PC-9 (cell line): ENCODE measurements at regions not wholly inside any gene's neighbourhood (a gene's known extent, or its start where the extent isn't known, plus 50 kb on each side); places are given as distances from the start of the nearest gene placed in this dataset.

Source experiments
- CTCF ChIP-seq: fragments of 200-600 bp; sonication (generic); conservative IDR thresholded peaks from 2 replicates; pipeline ENCODE4 v1.6.1; 2017; ENCODE audit warnings: mixed run types, antibody characterized with exemption, mild to moderate bottlenecking, moderate library complexity
- EZH2 ChIP-seq: fragments of 200-600 bp; sonication (generic); IDR thresholded peaks from 2 replicates; pipeline ENCODE4 v1.8.0; 2017; ENCODE audit warnings: antibody characterized with exemption, low read depth

- TF ChIP-seq CTCF (no peak), EZH2 (no peak)
Measured at GRCh38 chr3:94714194-94714593, 651.3 kb downstream of the NSUN3 start.
